H1 (cell line): ENCODE measurements at regions not wholly inside any gene's neighbourhood (a gene's known extent, or its start where the extent isn't known, plus 50 kb on each side); places are given as distances from the start of the nearest gene placed in this dataset.

Experiments used
- CTCF ChIA-PET: fragments of 300-600 bp; sonication (Branson Sonifier 250); formaldehyde crosslinking; loops from one replicate; lab custom pipeline; 2021; ENCODE audit not compliant: partially characterized antibody; lab: Charles Lee
- POLR2A ChIA-PET: fragments of 300-600 bp; sonication (Branson Sonifier 250); formaldehyde crosslinking; loops from one replicate; lab custom pipeline; 2021; ENCODE audit warnings: inconsistent platforms; ENCODE audit not compliant: partially characterized antibody; lab: Charles Lee
- DNase-seq, 2 experiments: peaks; one replicate each; pipeline versions ENCODE4 v3.0.0 to v3.0.0-alpha.2; 2010 to 2022; ENCODE audit warnings: low spot score in 2 of 2, low read depth in 1 of 2, mixed read lengths in 1 of 2
- FAIRE-seq: peaks from 2 replicates; lab custom pipeline; 2011; peaks lifted over from hg19 to GRCh38; lab: Jason Lieb, UNC
- H2AFZ ChIP-seq: 2 replicates; pipeline ENCODE4 v1.8.1; 2012; ENCODE audit warnings: low read length, inconsistent platforms
- H2AK5ac ChIP-seq: 2 replicates; pipeline ENCODE4 v1.6.1; 2013; ENCODE audit warnings: low read depth, low read length
- H2BK120ac ChIP-seq: replicated peaks from 2 replicates; pipeline ENCODE3; 2013; ENCODE audit warnings: low read depth, low read length, inconsistent platforms
- H2BK12ac ChIP-seq: 2 replicates; pipeline ENCODE4 v1.6.1; 2013; ENCODE audit warnings: low read depth, low read length
- H2BK15ac ChIP-seq: 2 replicates; pipeline ENCODE4 v1.6.1; 2013; ENCODE audit warnings: low read length
- H2BK20ac ChIP-seq: 2 replicates; pipeline ENCODE4 v1.6.1; 2013; ENCODE audit warnings: low read length
- H2BK5ac ChIP-seq: 2 replicates; pipeline ENCODE4 v1.6.1; 2013; ENCODE audit warnings: low read depth, low read length
- H3K14ac ChIP-seq: 2 replicates; pipeline ENCODE4 v1.6.1; 2013; ENCODE audit warnings: inconsistent platforms; ENCODE audit not compliant: insufficient read length
- H3K18ac ChIP-seq: 2 replicates; pipeline ENCODE4 v1.6.1; 2013; ENCODE audit warnings: low read length; ENCODE audit errors: extremely low read depth
- H3K23ac ChIP-seq: 2 replicates; pipeline ENCODE4 v1.6.1; 2013; ENCODE audit warnings: inconsistent platforms; ENCODE audit not compliant: insufficient read length
- H3K23me2 ChIP-seq: 2 replicates; pipeline ENCODE4 v1.6.1; 2013; ENCODE audit warnings: low read depth, low read length
- H3K27ac ChIP-seq: 2 replicates; pipeline ENCODE4 v1.6.1; 2011; ENCODE audit warnings: low read depth, low read length, inconsistent platforms
- H3K27me3 ChIP-seq, 4 experiments: replicated peaks in 1 of 4; 1 replicate in 1 of 4; 2 replicates in 3 of 4; pipeline versions ENCODE4 v1.6.1 to v1.8.1; 2011 to 2013; ENCODE audit warnings: low read length in 3 of 4, mild to moderate bottlenecking in 3 of 4, inconsistent platforms in 2 of 4, mixed read lengths in 2 of 4, moderate library complexity in 1 of 4; ENCODE audit not compliant: control insufficient read depth in 3 of 4, insufficient read depth in 3 of 4; ENCODE audit errors: extremely low read depth in 1 of 4
- H3K36me3 ChIP-seq, 4 experiments: 2 replicates each; pipeline versions ENCODE4 v1.6.1 to v1.8.1; 2011 to 2013; ENCODE audit warnings: mild to moderate bottlenecking in 4 of 4, low read length in 3 of 4, moderate library complexity in 2 of 4, control low read depth in 1 of 4, inconsistent platforms in 1 of 4; ENCODE audit not compliant: insufficient read depth in 4 of 4, control insufficient read depth in 2 of 4
- H3K4ac ChIP-seq: replicated peaks from 2 replicates; pipeline ENCODE3; 2013; ENCODE audit warnings: low read length, low read depth, mixed read lengths, inconsistent platforms; ENCODE audit not compliant: insufficient read length
- H3K4me1 ChIP-seq, 4 experiments: replicated peaks in 1 of 4; 1 replicate in 1 of 4; 2 replicates in 3 of 4; pipeline versions ENCODE4 v1.6.1 to v1.8.1; 2011 to 2013; ENCODE audit warnings: low read length in 3 of 4, inconsistent platforms in 2 of 4, mixed read lengths in 1 of 4; ENCODE audit not compliant: insufficient read depth in 4 of 4, control insufficient read depth in 3 of 4
- H3K4me2 ChIP-seq, 2 experiments: 2 replicates each; pipeline versions ENCODE4 v1.6.1 to v1.8.1; 2011 to 2013; ENCODE audit warnings: low read depth in 2 of 2, low read length in 2 of 2, control low read depth in 1 of 2, inconsistent platforms in 1 of 2, mild to moderate bottlenecking in 1 of 2; ENCODE audit not compliant: insufficient read depth in 1 of 2
- H3K4me3 ChIP-seq, 4 experiments: fragments of 200-600, 300-600 bp in 1 of 4; sonication (generic), shearing (Covaris generic), sonication (Bioruptor Twin) in 1 of 4; 2 replicates each; pipeline versions ENCODE4 v1.5.1 to v1.8.1; 2011 to 2016; ENCODE audit warnings: low read length in 4 of 4, low read depth in 3 of 4, control low read depth in 2 of 4, inconsistent platforms in 2 of 4, mild to moderate bottlenecking in 2 of 4, mixed read lengths in 1 of 4, moderate library complexity in 1 of 4; ENCODE audit not compliant: insufficient read depth in 2 of 4; ENCODE audit errors: extremely low read depth in 1 of 4
- H3K56ac ChIP-seq: replicated peaks from 2 replicates; pipeline ENCODE3; 2013; ENCODE audit warnings: low read depth, mild to moderate bottlenecking, mixed read lengths, low read length, inconsistent platforms; ENCODE audit not compliant: insufficient read length
- H3K79me1 ChIP-seq: 2 replicates; pipeline ENCODE4 v1.6.1; 2013; ENCODE audit warnings: low read depth, low read length, control low read depth
- H3K79me2 ChIP-seq, 2 experiments: 2 replicates each; pipeline versions ENCODE4 v1.6.1 to v1.8.1; 2012 to 2013; ENCODE audit warnings: low read length in 2 of 2, mild to moderate bottlenecking in 2 of 2, inconsistent platforms in 1 of 2; ENCODE audit not compliant: insufficient read depth in 2 of 2, control insufficient read depth in 1 of 2
- H3K9ac ChIP-seq, 4 experiments: replicated peaks in 1 of 4; 1 replicate in 1 of 4; 2 replicates in 3 of 4; pipeline versions ENCODE4 v1.6.1 to v1.8.1; 2011 to 2013; ENCODE audit warnings: low read depth in 3 of 4, low read length in 3 of 4, control low read depth in 2 of 4, mild to moderate bottlenecking in 2 of 4, moderate library complexity in 2 of 4, inconsistent platforms in 1 of 4; ENCODE audit errors: extremely low read depth in 1 of 4
- H3K9me3 ChIP-seq, 2 experiments: 2 replicates each; pipeline versions ENCODE4 v1.6.1 to v1.8.1; 2012 to 2013; ENCODE audit warnings: mild to moderate bottlenecking in 2 of 2, moderate library complexity in 2 of 2, control low read depth in 1 of 2, inconsistent platforms in 1 of 2, low read depth in 1 of 2, low read length in 1 of 2, mixed read lengths in 1 of 2; ENCODE audit not compliant: insufficient read depth in 2 of 2
- H4K20me1 ChIP-seq, 2 experiments: replicated peaks in 1 of 2; 2 replicates each; pipeline versions ENCODE3 to v1.8.1; 2011 to 2013; ENCODE audit warnings: inconsistent platforms in 2 of 2, low read length in 2 of 2, mild to moderate bottlenecking in 1 of 2; ENCODE audit not compliant: insufficient read depth in 2 of 2, control insufficient read depth in 1 of 2
- H4K5ac ChIP-seq: 2 replicates; pipeline ENCODE4 v1.6.1; 2013; ENCODE audit warnings: low read length, low read depth, mixed read lengths, inconsistent platforms; ENCODE audit not compliant: insufficient read length
- H4K8ac ChIP-seq: 2 replicates; pipeline ENCODE4 v1.8.0; 2013; ENCODE audit warnings: mild to moderate bottlenecking, moderate library complexity, low read length, inconsistent platforms; ENCODE audit not compliant: insufficient read depth; ENCODE audit errors: extremely low read depth
- H4K91ac ChIP-seq: replicated peaks from 2 replicates; pipeline ENCODE3; 2013; ENCODE audit warnings: low read length, mixed read lengths, inconsistent platforms; ENCODE audit not compliant: insufficient read length
- EZH2 ChIP-seq: fragments of 200-600 bp; sonication (generic); IDR thresholded peaks from 2 replicates; pipeline ENCODE4 v1.7.1; 2012; ENCODE audit warnings: low read depth, mild to moderate bottlenecking, moderate library complexity, low read length, inconsistent platforms; ENCODE audit not compliant: severe bottlenecking
- JUND ChIP-seq: IDR thresholded peaks from 2 replicates; pipeline ENCODE4 v1.6.1; 2011; ENCODE audit warnings: mild to moderate bottlenecking, improper control_type of control experiment, low read length
- MAX ChIP-seq: IDR thresholded peaks from 2 replicates; pipeline ENCODE4 v1.6.1; 2012; ENCODE audit warnings: inconsistent platforms
- YY1 ChIP-seq: IDR thresholded peaks from 2 replicates; pipeline ENCODE4 v1.6.1; 2011; ENCODE audit warnings: low read depth, mild to moderate bottlenecking, low read length
- whole genome bisulfite sequencing, 2 experiments: shearing (Covaris generic) in 1 of 2; methylation state at CpG; one replicate each; pipeline versions ENCODE4 v1.1.6 to v1.1.7; 2013 to 2015; ENCODE audit warnings: low lambda C conversion rate in 2 of 2, mixed read lengths in 2 of 2, inconsistent platforms in 1 of 2, low coverage in 1 of 2, missing lambda C conversion rate in 1 of 2; ENCODE audit not compliant: insufficient replicate concordance in 2 of 2, insufficient coverage in 1 of 2, insufficient read length in 1 of 2; ENCODE audit errors: extremely low coverage in 1 of 2, missing lambda C conversion rate in 1 of 2; 5-methylcytosine and 5-hydroxymethylcytosine counted together
- TF ChIP-seq, protein P1 (sequence below): IDR thresholded peaks from 2 replicates; pipeline ENCODE4 v1.6.1; 2011; ENCODE audit warnings: low read length, improper control_type of control experiment

GRCh38 chr3:127044996-127045395 is 62.1 kb downstream of the PLXNA1 start:
- peak overlapping the region; percentile 78; the same call in 1 of the 2 replicates for H2BK5ac ChIP-seq
- H3K4me3 ChIP-seq, result peak overlapping the region in 3 of 4 experiments; percentile 2 to 48 (median 14); a peak in 5 of 8 replicates
- peaks cover 9 to 25% (median 16%) of the 10 kb centered on the region in 4 experiments for H3K4me1 ChIP-seq
- ChIA-PET POLR2A (interaction anchor here (1.2 to 1.3 kb wide), 3 partner anchors 9 to 411 kb away, joined by 3 read pairs; no protein-coding TSS in a partner anchor), CTCF (interaction anchor here (1.1 kb wide), 1 partner anchor 41 kb away, joined by 3 read pairs; no protein-coding TSS in a partner anchor)
- H4K20me1 ChIP-seq, result no peaks in the 10 kb centered on the region
- no peak overlapping the region for H3K14ac ChIP-seq
- no peak overlapping the region for H3K9ac ChIP-seq
- WGBS, 2 experiments, result 30% methylated on average over 4 of the region's 4 CpGs; no CpG with 5 or more reads in 1 of the 2 experiments
- H3K9me3 ChIP-seq, result peaks cover 0 to 7% of the 10 kb centered on the region in 2 experiments; a peak in 2 of 4 replicates
- H3K18ac ChIP-seq, result no peak overlapping the region; the same call in 1 of the 2 replicates
- peak overlapping the region; percentile 95; the same call in 1 of the 2 replicates for H2BK15ac ChIP-seq
- no peak for TF ChIP-seq EZH2
- TF ChIP-seq MAX, result 0 out of 2 replicates have a peak, but pooled peaks have one; percentile 55
- no peak for TF ChIP-seq JUND
- TF ChIP-seq, protein P1, sequence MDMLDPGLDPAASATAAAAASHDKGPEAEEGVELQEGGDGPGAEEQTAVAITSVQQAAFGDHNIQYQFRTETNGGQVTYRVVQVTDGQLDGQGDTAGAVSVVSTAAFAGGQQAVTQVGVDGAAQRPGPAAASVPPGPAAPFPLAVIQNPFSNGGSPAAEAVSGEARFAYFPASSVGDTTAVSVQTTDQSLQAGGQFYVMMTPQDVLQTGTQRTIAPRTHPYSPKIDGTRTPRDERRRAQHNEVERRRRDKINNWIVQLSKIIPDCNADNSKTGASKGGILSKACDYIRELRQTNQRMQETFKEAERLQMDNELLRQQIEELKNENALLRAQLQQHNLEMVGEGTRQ, result peak; percentile 73
- no peak; the same call in 1 of the 2 replicates for TF ChIP-seq YY1
- no peak overlapping the region for H3K27ac ChIP-seq
- H3K79me2 ChIP-seq, result no peaks in the 10 kb centered on the region
- H3K27me3 ChIP-seq, result peaks cover 0 to under 1% (median 0%) of the 10 kb centered on the region in 4 experiments; a peak in 2 of 7 replicates
- H3K23ac ChIP-seq, result no peak overlapping the region
- no peaks in the 10 kb centered on the region for H3K79me1 ChIP-seq
- no peak overlapping the region for H4K5ac ChIP-seq
- no peak overlapping the region for H2AK5ac ChIP-seq
- no peak overlapping the region for H3K56ac ChIP-seq
- H2BK12ac ChIP-seq, result no peak overlapping the region
- 0 out of 2 replicates have a peak overlapping the region, but pooled peaks have one; percentile 48 for H2BK20ac ChIP-seq
- FAIRE-seq, result peak; percentile 63
- H3K23me2 ChIP-seq, result peaks cover 5% of the 10 kb centered on the region; the same call in 1 of the 2 replicates
- no peak overlapping the region for H2BK120ac ChIP-seq
- H3K4ac ChIP-seq, result no peak overlapping the region
- peak overlapping the region; percentile 18 to 59; a peak in 2 of 4 replicates for H3K4me2 ChIP-seq
- H4K8ac ChIP-seq, result peak overlapping the region; percentile 60; the same call in 1 of the 2 replicates
- peak in 1 of 2 experiments; percentile 68 for DNase-seq
- H4K91ac ChIP-seq, result no peak overlapping the region
- H3K36me3 ChIP-seq, result no peaks in the 10 kb centered on the region
- no peak overlapping the region for H2AFZ ChIP-seq
